HFF-Myc (cell line): ENCODE measurements at regions not wholly inside any gene's neighbourhood (a gene's known extent, or its start where the extent isn't known, plus 50 kb on each side); places are given as distances from the start of the nearest gene placed in this dataset.

Experiments
- DNase-seq: peaks from one replicate; pipeline ENCODE4 v3.0.0-alpha.2; 2011; ENCODE audit warnings: low read depth; ENCODE audit errors: extremely low read depth
- H3K4me3 ChIP-seq: replicated peaks from 2 replicates; pipeline ENCODE4 v1.5.1; 2011; ENCODE audit warnings: low read depth, mild to moderate bottlenecking, control low read depth, low read length
- CTCF ChIP-seq: IDR thresholded peaks from 2 replicates; pipeline ENCODE4 v1.5.1; 2012; ENCODE audit warnings: mild to moderate bottlenecking, low read depth, low read length, control low read depth; ENCODE audit errors: missing control alignments

GRCh38 chr13:79037197-79037596, 368.9 kb downstream of the RBM26 start:
- H3K4me3 ChIP-seq: no peak overlapping the region

GRCh38 chr13:79034341-79034740, 371.7 kb downstream of the RBM26 start:
- TF ChIP-seq CTCF: no peak
- H3K4me3 ChIP-seq: no peak overlapping the region
- no peak for DNase-seq

More at GRCh38 chr13:79037197-79037596, 368.9 kb downstream of the RBM26 start:
- DNase-seq: no peak
- TF ChIP-seq CTCF: no peak

- no peak for DNase-seq
- no peak overlapping the region for H3K4me3 ChIP-seq
- TF ChIP-seq CTCF: no peak
Measured at GRCh38 chr13:79030513-79030912, 371.6 kb upstream of the OBI1 start.

- H3K4me3 ChIP-seq: no peak overlapping the region
- DNase-seq: no peak
- TF ChIP-seq CTCF: no peak
Measured at GRCh38 chr13:79018166-79018565, 359.2 kb upstream of the OBI1 start.

- no peak for DNase-seq
- TF ChIP-seq CTCF: no peak
- H3K4me3 ChIP-seq: no peak overlapping the region
Measured at GRCh38 chr13:79011179-79011578, 352.2 kb upstream of the OBI1 start.

GRCh38 chr13:79003989-79004898, 345.3 kb upstream of the OBI1 start:
- no peak overlapping the region for H3K4me3 ChIP-seq
- DNase-seq: no peak
- TF ChIP-seq CTCF: no peak

GRCh38 chr13:78999494-78999893, 340.5 kb upstream of the OBI1 start:
- TF ChIP-seq CTCF: no peak
- DNase-seq: no peak
- H3K4me3 ChIP-seq: no peak overlapping the region
